Calu3 (cell line): ENCODE measurements at regions not wholly inside any gene's neighbourhood (a gene's known extent, or its start where the extent isn't known, plus 50 kb on each side); places are given as distances from the start of the nearest gene placed in this dataset.

Source experiments
- BruUV-seq: library from RNA; stranded (reverse); fragments of 400-500 nt; replicated peaks from 2 replicates; lab custom pipeline; 2021; lab: Mats Ljungman, UMichigan
- CTCF ChIA-PET: fragments of 300-600 bp; sonication (Branson Sonifier 250); formaldehyde crosslinking; loops from one replicate; lab custom pipeline; 2022; ENCODE audit warnings: antibody characterized with exemption; lab: Charles Lee
- DNase-seq: peaks from one replicate; pipeline ENCODE4 v3.0.0; 2022
- H3K27ac Mint-ChIP-seq: one replicate; pipeline ENCODE4 v1.8.0; 2022; ENCODE audit warnings: mixed read lengths; ENCODE audit not compliant: unreplicated experiment
- H3K27me3 Mint-ChIP-seq: one replicate; pipeline ENCODE4 v1.8.0; 2022; ENCODE audit warnings: mixed read lengths; ENCODE audit not compliant: unreplicated experiment
- H3K36me3 Mint-ChIP-seq: one replicate; pipeline ENCODE4 v1.8.0; 2022; ENCODE audit warnings: mild to moderate bottlenecking, moderate library complexity, mixed read lengths; ENCODE audit not compliant: insufficient read depth, unreplicated experiment
- H3K4me1 Mint-ChIP-seq: one replicate; pipeline ENCODE4 v1.8.0; 2022; ENCODE audit warnings: mild to moderate bottlenecking, low read depth, mixed read lengths; ENCODE audit not compliant: unreplicated experiment
- H3K4me3 Mint-ChIP-seq: one replicate; pipeline ENCODE4 v1.8.0; 2022; ENCODE audit warnings: mild to moderate bottlenecking, low read depth, moderate library complexity, mixed read lengths; ENCODE audit not compliant: unreplicated experiment
- H3K9me3 Mint-ChIP-seq: one replicate; pipeline ENCODE4 v1.8.0; 2022; ENCODE audit warnings: low read depth, mixed read lengths; ENCODE audit not compliant: unreplicated experiment
- CTCF ChIP-seq: fragments of 200-600 bp; IDR thresholded peaks from one replicate; pipeline ENCODE4 v1.8.0; 2022; ENCODE audit warnings: antibody characterized with exemption; ENCODE audit not compliant: unreplicated experiment
- intact Hi-C: fragments of 100-400 bp; cut with micrococcal nuclease; formaldehyde crosslinking; loops from one replicate; pipeline ENCODE4 v1.10.0; 2022; ENCODE audit not compliant: unreplicated experiment

GRCh38 chr4:128461291-128462102 lies 173.9 kb upstream of the PGRMC2 start:
- no peak overlapping the region for H3K4me3 Mint-ChIP-seq
- H3K27ac Mint-ChIP-seq, result no peak overlapping the region
- TF ChIP-seq CTCF, result no peak
- no peaks in the 10 kb centered on the region for H3K9me3 Mint-ChIP-seq
- H3K36me3 Mint-ChIP-seq, result no peaks in the 10 kb centered on the region
- no TSS peak for BruUV-seq
- peak; percentile 9 for DNase-seq
- H3K4me1 Mint-ChIP-seq, result no peaks in the 10 kb centered on the region
- CTCF ChIA-PET, result no interaction called here
- intact Hi-C loops, result no loop called here
- H3K27me3 Mint-ChIP-seq, result no peaks in the 10 kb centered on the region

GRCh38 chr4:128459547-128459946 lies 171.9 kb upstream of the PGRMC2 start:
- Mint-ChIP-seq H3K4me3 (no peak overlapping the region), H3K27ac (no peak overlapping the region), H3K9me3 (no peaks in the 10 kb centered on the region), H3K4me1 (no peaks in the 10 kb centered on the region), H3K27me3 (no peaks in the 10 kb centered on the region), H3K36me3 (no peaks in the 10 kb centered on the region)
- BruUV-seq, result no TSS peak
- no peak for TF ChIP-seq CTCF
- CTCF ChIA-PET, result no interaction called here
- DNase-seq, result no peak
- intact Hi-C loops, result loop anchor here (10.0 kb wide), 1 partner anchor 405 kb away; no protein-coding TSS in a partner anchor

- CTCF ChIA-PET, result no interaction called here
- Mint-ChIP-seq H3K4me3 (no peak overlapping the region), H3K36me3 (no peaks in the 10 kb centered on the region), H3K27me3 (no peaks in the 10 kb centered on the region), H3K9me3 (no peaks in the 10 kb centered on the region), H3K27ac (no peak overlapping the region), H3K4me1 (no peaks in the 10 kb centered on the region)
- intact Hi-C loops, result loop anchor here (10.0 kb wide), 1 partner anchor 406 kb away; no protein-coding TSS in a partner anchor
- DNase-seq, result no peak
- no TSS peak for BruUV-seq
- no peak for TF ChIP-seq CTCF
Measured at GRCh38 chr4:128458816-128459215, 171.2 kb upstream of the PGRMC2 start.

GRCh38 chr4:128457726-128458125 lies 170.1 kb upstream of the PGRMC2 start:
- Mint-ChIP-seq H3K36me3 (no peaks in the 10 kb centered on the region), H3K4me1 (no peaks in the 10 kb centered on the region), H3K9me3 (no peaks in the 10 kb centered on the region), H3K4me3 (no peak overlapping the region), H3K27me3 (no peaks in the 10 kb centered on the region), H3K27ac (no peak overlapping the region)
- no peak for TF ChIP-seq CTCF
- intact Hi-C loops, result loop anchor here (10.0 kb wide), 1 partner anchor 407 kb away; no protein-coding TSS in a partner anchor
- no peak for DNase-seq
- CTCF ChIA-PET, result no interaction called here
- BruUV-seq, result no TSS peak
